NCI-H2107 treated with DMSO at 0.1 percent for 48 hours (cell line): ENCODE measurements at regions not wholly inside any gene's neighbourhood (a gene's known extent, or its start where the extent isn't known, plus 50 kb on each side); places are given as distances from the start of the nearest gene placed in this dataset.
A peak's percentile ranks its signal among the peaks of the same experiment; 100 is the strongest.

Source experiments
- DNase-seq: peaks from one replicate; lab custom pipeline; 2025; ENCODE audit not compliant: unreplicated experiment; lab: John Stamatoyannopoulos, UW

- no peak for DNase-seq
Measured at GRCh38 chr6:14968056-14968637, 277.7 kb upstream of the JARID2 start.

GRCh38 chr6:14969126-14969525 is 276.7 kb upstream of the JARID2 start:
- DNase-seq: no peak

- DNase-seq: no peak
Measured at GRCh38 chr6:14972379-14973067, 273.3 kb upstream of the JARID2 start.

DNA sequence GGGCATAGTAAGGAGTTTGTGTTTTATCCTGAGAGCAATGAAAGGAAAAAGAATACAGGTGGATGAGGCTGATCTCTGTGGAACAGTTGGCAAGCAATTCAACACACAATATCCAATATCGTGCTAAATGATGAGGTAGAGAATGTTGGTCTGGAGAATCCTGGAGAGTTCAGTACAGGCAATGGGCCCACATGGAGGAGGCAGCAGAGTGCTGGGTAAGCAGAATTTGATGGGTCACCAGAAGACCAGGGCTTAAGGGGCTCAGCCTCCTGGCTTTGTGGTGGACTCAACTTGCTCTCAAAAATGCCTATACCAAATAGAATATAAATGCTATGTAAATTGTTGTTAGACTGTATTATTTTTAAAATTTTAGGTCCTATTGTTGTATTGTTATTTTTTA is 271.5 kb upstream of the JARID2 start:
- DNase-seq: no peak

DNA sequence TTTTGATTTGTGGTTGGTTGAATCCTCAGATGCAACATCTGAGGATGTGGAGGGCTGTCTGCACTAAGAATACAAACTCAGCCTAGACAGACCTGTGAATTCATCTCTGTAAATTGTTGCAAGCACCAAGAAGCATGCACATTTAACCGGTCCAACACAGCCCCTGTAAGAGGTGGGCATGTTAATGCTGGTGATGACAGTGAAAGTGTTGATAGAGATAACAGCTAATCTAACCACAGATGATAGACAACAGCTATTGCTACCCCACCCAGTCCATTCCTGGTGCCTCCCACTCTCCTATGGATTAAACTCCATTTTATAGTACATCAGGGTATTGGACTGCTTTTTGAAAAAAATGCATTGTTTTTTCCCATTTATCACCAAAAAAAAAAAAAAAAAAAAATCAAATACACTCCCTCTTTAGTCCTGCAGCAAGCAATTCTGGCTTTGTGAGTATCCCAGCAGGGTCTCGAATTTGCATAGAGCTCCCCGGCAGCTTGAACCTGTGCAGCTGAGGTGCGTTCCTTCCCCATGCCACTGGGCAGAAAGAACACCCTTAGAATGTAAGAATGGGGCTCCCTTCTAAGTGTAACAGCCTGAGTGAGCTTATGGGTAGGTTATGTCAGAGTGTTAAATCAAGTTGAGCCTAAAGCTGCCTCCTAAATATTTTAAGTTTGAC is 270.9 kb upstream of the JARID2 start:
- DNase-seq: no peak

DNA sequence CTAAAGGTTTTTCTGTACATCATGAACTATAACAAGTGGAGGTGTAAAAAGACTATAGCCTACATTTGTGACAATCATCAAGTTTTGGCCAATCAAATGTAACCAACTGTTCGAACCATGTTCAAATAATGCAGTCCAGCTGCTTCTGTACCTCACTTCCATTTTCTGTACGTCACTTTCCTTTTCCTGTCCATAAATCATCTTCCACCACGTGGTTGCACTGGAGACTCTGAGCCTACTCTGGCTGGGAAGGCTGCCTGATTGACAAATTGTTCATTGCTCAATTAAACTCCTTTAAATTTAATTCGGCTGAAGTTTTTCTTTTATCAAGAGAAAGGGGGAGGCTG is 270.4 kb upstream of the JARID2 start:
- no peak for DNase-seq

GRCh38 chr6:14977747-14978382 is 268.0 kb upstream of the JARID2 start:
- no peak for DNase-seq

DNA sequence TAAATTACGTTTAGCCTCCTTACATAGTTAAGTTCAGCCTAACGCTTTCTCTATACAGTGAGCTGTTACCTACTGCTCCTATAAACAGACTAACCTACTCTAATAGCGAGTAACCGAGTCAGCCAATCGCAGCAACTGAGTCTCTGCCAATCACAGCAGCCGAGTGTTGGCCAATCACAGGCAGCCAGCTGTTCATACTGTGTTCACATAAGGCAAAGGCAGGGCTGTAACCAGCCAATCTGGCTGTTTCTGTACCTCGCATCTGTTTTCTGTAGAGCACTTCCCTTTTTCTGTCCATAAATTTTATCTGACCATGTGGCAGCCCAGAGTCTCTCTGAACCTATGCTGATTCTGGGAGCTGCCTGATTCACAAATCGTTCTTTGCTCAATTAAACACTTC is 263.9 kb upstream of the JARID2 start:
- no peak for DNase-seq

- DNase-seq: no peak
Measured at GRCh38 chr6:14983599-14984518, 262.0 kb upstream of the JARID2 start.

- no peak for DNase-seq
Measured at GRCh38 chr6:14984519-14984853, 261.4 kb upstream of the JARID2 start.

GRCh38 chr6:14985366-14985765 is 260.5 kb upstream of the JARID2 start:
- DNase-seq: no peak

DNA sequence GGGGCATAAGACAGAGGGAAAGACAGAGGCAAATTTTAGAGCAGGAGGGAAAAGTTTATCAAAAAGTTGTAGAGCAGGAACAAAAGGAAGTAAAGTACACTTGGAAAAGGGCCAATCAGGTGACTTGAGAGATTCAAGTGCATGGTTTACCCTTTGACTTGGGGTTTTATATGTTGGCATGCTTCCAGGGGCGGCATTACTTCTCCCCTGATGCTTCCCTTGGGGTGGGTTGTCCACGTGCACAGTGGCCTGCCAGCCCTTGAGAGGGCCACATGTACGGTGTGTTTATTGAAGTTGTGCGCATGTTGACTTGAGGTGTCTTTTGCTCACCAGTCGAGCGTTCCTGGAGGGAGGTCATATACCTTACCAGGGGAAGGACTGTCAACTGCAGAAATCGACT is 259.5 kb upstream of the JARID2 start:
- no peak for DNase-seq

- no peak for DNase-seq
Measured at GRCh38 chr6:14987490-14987889, 258.4 kb upstream of the JARID2 start.

- DNase-seq: no peak
Measured at GRCh38 chr6:14992382-14992781, 253.5 kb upstream of the JARID2 start.

- DNase-seq: no peak
Measured at GRCh38 chr6:14995208-14995607, 250.7 kb upstream of the JARID2 start.

DNA sequence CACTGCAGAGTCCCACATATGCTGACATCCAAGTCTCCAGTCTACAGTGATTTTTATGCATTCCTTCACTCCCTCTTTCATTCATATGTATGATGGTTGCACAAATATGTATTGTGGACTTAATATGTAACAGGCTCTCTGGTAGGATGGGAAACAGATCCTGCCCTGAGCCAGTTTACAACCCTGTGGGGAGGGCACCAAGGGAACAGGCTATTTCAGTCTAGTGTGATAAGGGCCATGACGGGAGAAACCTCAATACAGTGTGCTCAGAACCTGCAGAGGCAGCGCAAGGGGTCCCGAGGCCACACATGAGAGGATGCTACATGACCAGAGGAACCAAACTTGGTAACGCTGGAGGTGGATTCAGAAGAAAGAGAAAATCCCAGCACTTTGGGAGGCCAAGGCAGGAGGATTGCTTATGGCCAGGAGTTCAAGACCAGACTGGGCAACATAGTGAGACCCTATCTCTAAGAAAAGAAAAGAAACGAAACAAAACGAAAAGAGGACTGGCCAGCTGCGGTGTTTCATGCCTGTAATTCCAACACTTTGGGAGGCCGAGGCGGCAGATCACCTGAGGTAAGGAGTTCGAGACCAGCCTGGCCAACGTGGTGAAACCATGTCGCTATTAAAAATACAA is 249.8 kb upstream of the JARID2 start:
- no peak for DNase-seq

GRCh38 chr6:14996892-14997291 is 249.0 kb upstream of the JARID2 start:
- DNase-seq: no peak

- DNase-seq: no peak
Measured at GRCh38 chr6:14997507-14997906, 248.4 kb upstream of the JARID2 start.

DNA sequence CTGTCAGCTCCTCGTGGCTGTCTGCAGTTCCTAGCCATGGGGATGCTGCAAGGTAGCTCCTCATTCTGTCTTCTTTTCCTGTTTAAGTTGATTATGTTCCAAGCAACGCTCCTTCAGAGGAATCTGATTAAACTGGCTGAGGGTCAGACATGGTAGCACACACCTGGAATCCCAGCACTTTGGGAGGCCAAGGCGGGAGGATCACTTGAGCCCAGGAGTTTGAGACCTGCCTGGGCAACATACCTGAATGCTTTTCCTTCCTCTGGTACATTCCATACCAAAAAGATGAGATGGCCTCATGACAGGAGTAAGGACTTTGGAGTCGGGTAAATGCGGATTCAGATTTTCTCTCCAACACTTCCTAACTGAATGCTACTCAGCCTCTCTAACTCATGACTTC is 246.8 kb upstream of the JARID2 start:
- DNase-seq: no peak

DNA sequence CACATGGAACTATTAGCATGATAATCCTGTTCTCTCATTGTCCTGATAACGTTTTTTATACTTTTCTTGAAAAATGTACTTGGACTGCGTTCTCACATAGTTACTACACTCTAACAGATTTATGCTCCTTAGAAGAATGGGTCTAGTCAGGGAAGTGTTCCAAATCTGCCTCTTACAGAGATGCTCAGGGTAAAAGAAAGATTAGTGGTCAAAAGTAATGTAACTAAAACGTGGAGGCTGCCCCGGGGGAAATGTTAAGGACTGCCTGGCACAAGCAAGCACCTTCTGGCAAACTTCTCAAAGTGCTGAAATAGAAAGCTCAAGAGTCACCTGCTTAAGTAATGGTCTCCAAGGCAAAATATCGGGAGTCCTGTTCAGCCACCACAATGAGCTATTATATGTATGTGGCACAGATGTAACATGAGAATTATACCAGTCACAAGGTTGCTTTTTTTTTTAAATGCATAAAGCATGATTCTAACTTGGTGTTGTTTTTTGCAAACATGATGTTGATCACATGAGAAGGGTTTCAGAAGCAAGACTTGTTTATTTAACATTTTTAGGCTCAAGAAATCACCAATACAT is 244.5 kb upstream of the JARID2 start:
- DNase-seq: peak; percentile 47
